ENCODE measurements at regions not wholly inside any gene's neighbourhood (a gene's known extent, or its start where the extent isn't known, plus 50 kb on each side); places are given as distances from the start of the nearest gene placed in this dataset.

- CTCF ChIA-PET, result no interaction called here
- peaks cover 3% of the 10 kb centered on the region for H3K27me3 Mint-ChIP-seq (ENCODE audit: insufficient read depth, unreplicated experiment)
These were observed 440.6 kb upstream of the SLC14A2 start for GRCh38 chr18:45174629-45175136.

GRCh38 chr18:45175511-45175910 is 439.8 kb upstream of the SLC14A2 start:
- Mint-ChIP-seq H3K27me3 (ENCODE audit: insufficient read depth, unreplicated experiment) (peaks cover 3% of the 10 kb centered on the region), H3K36me3 (ENCODE audit: insufficient read depth, unreplicated experiment) (no peaks in the 10 kb centered on the region), H3K27ac (ENCODE audit: unreplicated experiment) (no peak overlapping the region), H3K4me1 (ENCODE audit: low read depth, unreplicated experiment) (no peaks in the 10 kb centered on the region), H3K9me3 (ENCODE audit: unreplicated experiment) (no peaks in the 10 kb centered on the region), H3K4me3 (ENCODE audit: unreplicated experiment) (no peak overlapping the region)
- Histone ChIP-seq H3K9me3 (no peaks in the 10 kb centered on the region), H3K4me3 (ENCODE audit: low read depth, low read length) (no peak overlapping the region), H3K36me3 (ENCODE audit: control insufficient read depth, insufficient read depth, low read length) (no peaks in the 10 kb centered on the region), H3K4me1 (no peaks in the 10 kb centered on the region), H3K27me3 (replicated peaks; ENCODE audit: control insufficient read depth, insufficient read depth, low read length) (no peaks in the 10 kb centered on the region)
- DNase-seq, result no peak
- ChIA-PET POLR2A (no interaction called here), CTCF (no interaction called here)
- no TSS peak for BruUV-seq (replicated peaks)
- intact Hi-C loops (cut with micrococcal nuclease; ENCODE audit: unreplicated experiment), result no loop called here
- TF ChIP-seq CTCF (IDR thresholded peaks at IDR 0.05; ENCODE audit: insufficient read depth in 1 of 2, low read depth in 1 of 2, low read length in 1 of 2, severe bottlenecking in 1 of 2, unreplicated experiment in 1 of 2), result no peak

More at GRCh38 chr18:45174629-45175136, 440.6 kb upstream of the SLC14A2 start:
- no peaks in the 10 kb centered on the region for H3K36me3 ChIP-seq (ENCODE audit: control insufficient read depth, insufficient read depth, low read length)
- Mint-ChIP-seq H3K4me1 (ENCODE audit: low read depth, unreplicated experiment) (no peaks in the 10 kb centered on the region), H3K9me3 (ENCODE audit: unreplicated experiment) (no peaks in the 10 kb centered on the region), H3K36me3 (ENCODE audit: insufficient read depth, unreplicated experiment) (no peaks in the 10 kb centered on the region), H3K4me3 (ENCODE audit: unreplicated experiment) (no peak overlapping the region), H3K27ac (ENCODE audit: unreplicated experiment) (no peak overlapping the region)
- H3K9me3 ChIP-seq, result no peaks in the 10 kb centered on the region
- H3K27me3 ChIP-seq (replicated peaks; ENCODE audit: control insufficient read depth, insufficient read depth, low read length), result no peaks in the 10 kb centered on the region
- intact Hi-C loops (cut with micrococcal nuclease; ENCODE audit: unreplicated experiment), result no loop called here
- no peak overlapping the region for H3K4me3 ChIP-seq (ENCODE audit: low read depth, low read length)
- POLR2A ChIA-PET, result no interaction called here
- no TSS peak for BruUV-seq (replicated peaks)
- no peaks in the 10 kb centered on the region for H3K4me1 ChIP-seq
- no peak for TF ChIP-seq CTCF (IDR thresholded peaks at IDR 0.05; ENCODE audit: insufficient read depth in 1 of 2, low read depth in 1 of 2, low read length in 1 of 2, severe bottlenecking in 1 of 2, unreplicated experiment in 1 of 2)
- no peak for DNase-seq

GRCh38 chr18:45186832-45187231 is 428.4 kb upstream of the SLC14A2 start:
- CTCF ChIA-PET, result no interaction called here

More at GRCh38 chr18:45186832-45187231, 428.4 kb upstream of the SLC14A2 start:
- Mint-ChIP-seq H3K27ac (ENCODE audit: unreplicated experiment) (no peak overlapping the region), H3K4me3 (ENCODE audit: unreplicated experiment) (no peak overlapping the region), H3K27me3 (ENCODE audit: insufficient read depth, unreplicated experiment) (no peaks in the 10 kb centered on the region), H3K4me1 (ENCODE audit: low read depth, unreplicated experiment) (no peaks in the 10 kb centered on the region), H3K36me3 (ENCODE audit: insufficient read depth, unreplicated experiment) (no peaks in the 10 kb centered on the region), H3K9me3 (ENCODE audit: unreplicated experiment) (no peaks in the 10 kb centered on the region)
- Histone ChIP-seq H3K4me3 (ENCODE audit: low read depth, low read length) (no peak overlapping the region), H3K9me3 (no peaks in the 10 kb centered on the region), H3K36me3 (ENCODE audit: control insufficient read depth, insufficient read depth, low read length) (no peaks in the 10 kb centered on the region), H3K4me1 (no peaks in the 10 kb centered on the region), H3K27me3 (replicated peaks; ENCODE audit: control insufficient read depth, insufficient read depth, low read length) (no peaks in the 10 kb centered on the region)
- intact Hi-C loops (cut with micrococcal nuclease; ENCODE audit: unreplicated experiment), result no loop called here
- POLR2A ChIA-PET, result no interaction called here
- no peak for TF ChIP-seq CTCF (IDR thresholded peaks at IDR 0.05; ENCODE audit: insufficient read depth in 1 of 2, low read depth in 1 of 2, low read length in 1 of 2, severe bottlenecking in 1 of 2, unreplicated experiment in 1 of 2)
- no peak for DNase-seq
- BruUV-seq (replicated peaks), result no TSS peak

Data from Caco-2 (cell line).